ENCODE measurements at regions not wholly inside any gene's neighbourhood (a gene's known extent, or its start where the extent isn't known, plus 50 kb on each side); places are given as distances from the start of the nearest gene placed in this dataset.

DNA sequence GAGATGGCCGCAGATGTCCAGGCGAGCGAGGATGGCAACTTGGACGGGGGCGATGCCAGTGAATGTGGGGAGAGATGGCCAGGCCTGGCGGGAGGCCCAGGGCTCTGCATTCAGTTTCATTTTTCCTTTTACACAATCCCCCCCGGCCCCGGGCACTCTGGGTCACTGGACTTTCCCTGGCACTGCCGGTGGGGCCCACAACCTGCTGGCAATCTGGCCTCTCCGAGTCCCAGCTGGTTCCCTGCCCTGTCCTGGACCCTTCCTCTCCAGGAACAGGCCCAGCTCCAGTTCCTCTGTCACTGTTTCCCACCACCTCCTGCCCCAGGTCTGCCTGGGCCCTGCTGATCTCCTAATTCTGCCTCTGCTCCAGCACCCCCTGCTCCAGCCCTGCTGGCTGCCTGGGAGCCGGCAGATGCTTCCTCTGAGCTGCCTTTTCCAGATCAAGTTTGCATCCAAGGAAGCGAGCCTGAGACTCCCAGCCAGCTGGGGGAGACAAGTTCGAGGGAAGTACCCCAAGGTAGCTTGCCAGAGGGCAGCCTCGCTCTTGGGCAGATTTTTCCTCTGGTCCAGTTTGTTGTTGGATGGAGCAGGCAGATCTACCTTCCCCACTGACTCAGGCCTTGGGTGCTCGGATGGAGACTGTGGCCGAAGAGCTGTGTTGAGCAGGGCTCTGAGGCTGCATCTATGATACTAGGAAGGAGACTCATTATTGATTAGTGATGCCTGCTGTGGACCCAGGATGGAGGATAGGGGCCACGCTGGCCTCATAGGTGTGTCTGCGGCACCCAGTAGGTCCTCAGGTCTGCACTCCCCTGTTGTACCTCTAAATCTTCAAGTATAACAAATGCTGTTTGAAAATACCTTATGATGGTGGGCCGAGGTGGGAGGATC, 83.2 kb downstream of the CEBPB start:
- DNase-seq, result no peak

DNA sequence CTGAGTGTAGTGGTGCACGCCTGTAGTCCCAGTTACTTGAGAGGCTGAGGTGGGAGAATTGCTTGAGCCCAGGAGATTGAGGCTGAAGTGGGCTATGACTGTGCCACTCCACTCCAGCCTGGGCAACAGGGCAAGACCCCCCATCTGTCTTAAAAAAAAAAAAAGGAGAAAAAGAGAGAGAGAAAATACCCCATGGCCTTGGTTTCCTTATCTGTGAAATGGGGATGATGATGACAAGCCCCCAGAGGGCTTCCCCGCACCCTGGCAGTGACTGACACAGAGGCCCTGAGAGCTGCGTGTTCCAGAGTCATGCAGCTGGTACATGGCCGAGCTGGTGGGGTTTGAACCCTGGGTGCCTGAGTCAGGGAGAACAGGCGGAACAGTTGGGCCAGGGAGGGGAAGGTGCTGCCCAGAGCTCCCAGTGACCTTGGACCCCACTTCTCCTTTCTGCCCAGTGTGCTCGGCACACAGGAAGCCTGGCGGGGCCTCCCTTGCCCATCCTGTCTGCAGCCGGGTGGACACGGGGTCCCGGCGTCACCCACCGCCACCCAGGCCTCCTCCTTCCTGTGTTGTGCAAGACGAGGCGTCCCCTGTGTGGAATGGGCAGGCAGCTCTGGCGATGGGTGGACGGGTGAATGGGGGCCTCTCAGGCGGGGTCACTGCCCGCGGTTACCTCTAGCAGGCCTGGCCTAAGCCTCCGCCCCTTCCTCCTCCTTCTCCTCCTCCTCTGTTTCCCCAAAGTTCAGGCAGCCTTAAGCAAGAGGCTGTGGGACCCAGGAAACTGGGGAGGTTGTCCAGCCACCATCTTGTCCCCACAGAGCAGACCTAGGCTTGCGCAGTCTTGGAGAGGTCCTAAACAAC, 84.2 kb downstream of the CEBPB start:
- DNase-seq, result no peak

DNA sequence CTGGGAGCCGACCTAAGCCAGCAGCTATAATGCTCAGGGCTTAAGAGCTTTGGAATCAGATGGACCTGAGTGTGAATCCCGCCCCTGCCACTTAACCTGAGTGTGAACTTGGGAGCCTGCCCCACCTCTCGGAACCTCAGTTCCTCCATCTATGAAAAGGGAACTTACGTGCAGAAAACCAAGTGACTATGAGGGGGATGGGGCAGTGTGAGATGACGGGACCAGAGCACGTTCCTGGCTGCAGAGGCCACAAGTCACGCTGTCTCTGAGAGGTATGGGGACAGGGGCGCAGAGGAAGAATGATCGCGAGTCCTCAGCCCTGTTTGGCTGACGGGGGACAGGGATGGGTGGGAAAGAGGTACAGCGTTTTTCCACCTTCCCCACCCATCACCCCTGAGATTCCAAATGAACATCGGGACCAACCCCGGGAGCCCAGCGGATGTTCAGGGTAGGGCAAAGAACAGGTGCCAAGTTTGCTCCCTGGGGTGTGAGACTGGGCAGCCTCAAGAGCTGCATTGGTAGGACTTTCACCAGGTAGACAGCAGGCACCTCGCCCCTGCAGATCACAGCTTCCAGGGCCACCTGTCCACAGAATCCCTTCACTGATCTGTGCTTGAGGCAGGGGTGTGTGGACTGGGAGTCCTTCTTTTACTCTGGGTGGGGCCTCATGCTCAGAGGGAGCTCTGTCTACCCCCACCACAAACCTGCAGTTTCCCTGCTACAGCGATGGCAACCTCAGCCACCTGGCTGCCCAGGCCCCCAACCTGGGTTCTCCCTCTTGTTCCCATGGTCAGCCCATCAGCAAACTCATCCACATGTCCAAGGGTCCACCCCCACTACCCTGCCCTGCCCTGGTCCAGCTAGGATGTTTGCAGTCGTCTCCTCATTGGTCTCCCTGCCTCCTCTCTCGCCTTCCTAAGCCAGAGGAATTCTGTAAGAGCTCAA, 85.8 kb downstream of the CEBPB start:
- DNase-seq, result no peak

DNA sequence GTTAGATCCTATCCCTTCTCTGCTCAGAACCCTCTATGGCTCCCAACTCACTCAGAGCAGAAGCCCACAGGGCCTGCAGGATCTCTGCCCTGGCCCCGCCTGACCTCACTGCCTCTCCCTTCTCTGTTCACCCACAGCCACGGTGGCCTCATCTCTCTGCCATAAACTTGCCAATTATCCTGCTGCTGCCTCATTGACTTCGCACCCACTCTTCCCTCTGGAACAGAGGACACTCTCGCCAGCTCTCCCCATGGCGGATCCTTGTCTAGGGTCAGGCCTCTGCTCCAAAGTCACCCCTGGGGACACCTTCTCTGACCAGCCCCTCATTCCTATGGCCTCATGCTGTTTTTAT, 86.4 kb downstream of the CEBPB start:
- DNase-seq, result no peak

DNA sequence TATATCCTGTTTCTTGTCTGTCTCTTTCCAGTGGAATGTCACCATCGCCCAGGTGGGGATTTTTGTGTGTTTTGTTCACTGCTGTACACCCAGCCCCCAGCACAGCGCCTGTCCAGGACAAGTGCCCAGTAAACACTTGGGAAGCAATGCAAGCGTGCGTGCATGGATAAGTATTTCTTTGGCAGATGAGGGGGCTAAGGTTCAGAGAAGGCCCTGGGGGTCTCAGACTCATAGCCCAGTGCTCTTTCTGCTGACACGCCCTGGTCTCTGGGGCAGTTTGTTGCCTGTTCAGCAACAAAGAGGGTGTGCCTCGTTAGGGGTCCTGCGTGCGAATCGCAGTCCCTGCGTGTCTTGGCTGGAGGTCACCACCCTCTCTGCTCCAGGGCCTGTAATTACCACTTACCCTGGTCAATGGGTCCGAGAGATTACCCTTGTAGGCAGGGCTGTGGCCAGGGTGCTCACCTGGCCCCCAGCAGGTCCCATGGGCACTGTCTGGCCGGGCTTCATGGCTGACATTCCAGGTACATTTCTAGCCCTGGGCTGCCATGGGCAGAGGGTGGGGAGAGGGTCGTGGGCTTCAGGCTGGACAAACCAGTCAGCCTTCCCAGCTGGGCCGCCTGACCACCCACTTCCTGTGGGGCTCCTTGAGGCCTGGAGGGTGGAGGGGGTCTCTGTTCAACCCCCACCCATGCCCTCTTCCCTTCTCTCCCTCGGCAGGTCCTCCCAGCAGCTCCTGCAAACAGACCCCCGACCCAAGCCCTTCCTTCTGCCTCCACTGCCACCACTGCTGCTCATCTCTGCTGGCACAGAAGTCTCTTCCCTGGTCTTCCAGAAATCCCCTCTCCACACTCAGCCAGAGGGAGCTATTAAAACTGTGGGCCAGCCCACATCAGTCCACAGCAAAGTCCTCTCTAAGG, 87.1 kb downstream of the CEBPB start:
- no peak for DNase-seq

DNA sequence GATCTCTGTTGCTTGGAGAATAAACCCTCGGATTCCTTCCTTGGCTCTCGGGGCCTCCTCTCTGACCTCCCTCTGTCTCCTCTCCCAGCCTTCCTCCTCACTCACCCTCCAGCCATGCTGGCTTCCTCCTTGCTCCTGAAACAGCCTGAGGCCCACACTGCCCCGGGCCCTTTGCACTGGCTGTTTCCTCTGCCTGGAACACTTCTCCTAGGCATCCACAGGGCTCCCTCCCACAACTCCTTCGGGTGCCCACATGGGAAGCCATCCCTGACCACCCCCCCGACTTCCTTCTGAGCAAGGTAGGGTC, 87.7 kb downstream of the CEBPB start:
- no peak for DNase-seq

DNA sequence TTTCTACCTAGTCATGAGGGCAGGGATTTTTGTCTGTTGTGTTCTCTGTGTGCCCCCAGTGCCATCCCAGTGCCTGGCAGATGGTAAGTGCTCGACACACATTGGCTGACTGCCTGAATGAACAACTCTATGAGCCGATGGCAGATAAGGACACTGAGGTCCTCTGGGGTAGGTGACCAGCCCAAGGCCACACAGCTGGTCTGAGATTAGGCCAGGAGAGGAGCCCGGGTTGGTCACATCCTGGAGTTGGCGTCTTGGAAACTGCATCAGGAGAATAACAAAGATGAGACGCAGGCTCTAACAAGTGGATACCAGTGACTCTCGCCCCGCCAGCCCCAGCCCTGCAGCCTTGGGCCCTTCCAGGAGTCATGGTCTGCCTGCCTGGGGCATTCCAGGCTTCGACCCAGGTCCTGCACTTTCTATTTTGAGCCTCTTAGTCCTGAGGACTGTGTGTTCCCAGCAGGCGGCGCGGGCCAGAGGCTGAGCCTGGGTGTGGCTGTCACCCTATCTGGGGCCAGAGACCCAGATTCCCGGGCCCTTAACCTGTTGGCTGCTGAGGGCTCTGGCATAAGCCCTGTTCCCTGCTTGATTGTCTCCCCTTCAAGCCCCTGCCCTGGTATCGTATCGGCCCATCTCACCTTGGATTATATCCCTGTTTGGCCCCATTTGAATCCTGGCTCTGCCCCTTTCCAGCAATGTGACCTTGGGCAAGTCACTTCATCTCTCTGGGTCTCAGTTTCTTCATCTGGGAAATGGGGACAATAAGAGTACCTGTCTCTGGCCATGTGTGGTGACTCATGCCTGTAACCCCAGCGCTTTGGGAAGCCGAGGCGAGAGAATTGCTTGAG, 88.3 kb downstream of the CEBPB start:
- no peak for DNase-seq

DNA sequence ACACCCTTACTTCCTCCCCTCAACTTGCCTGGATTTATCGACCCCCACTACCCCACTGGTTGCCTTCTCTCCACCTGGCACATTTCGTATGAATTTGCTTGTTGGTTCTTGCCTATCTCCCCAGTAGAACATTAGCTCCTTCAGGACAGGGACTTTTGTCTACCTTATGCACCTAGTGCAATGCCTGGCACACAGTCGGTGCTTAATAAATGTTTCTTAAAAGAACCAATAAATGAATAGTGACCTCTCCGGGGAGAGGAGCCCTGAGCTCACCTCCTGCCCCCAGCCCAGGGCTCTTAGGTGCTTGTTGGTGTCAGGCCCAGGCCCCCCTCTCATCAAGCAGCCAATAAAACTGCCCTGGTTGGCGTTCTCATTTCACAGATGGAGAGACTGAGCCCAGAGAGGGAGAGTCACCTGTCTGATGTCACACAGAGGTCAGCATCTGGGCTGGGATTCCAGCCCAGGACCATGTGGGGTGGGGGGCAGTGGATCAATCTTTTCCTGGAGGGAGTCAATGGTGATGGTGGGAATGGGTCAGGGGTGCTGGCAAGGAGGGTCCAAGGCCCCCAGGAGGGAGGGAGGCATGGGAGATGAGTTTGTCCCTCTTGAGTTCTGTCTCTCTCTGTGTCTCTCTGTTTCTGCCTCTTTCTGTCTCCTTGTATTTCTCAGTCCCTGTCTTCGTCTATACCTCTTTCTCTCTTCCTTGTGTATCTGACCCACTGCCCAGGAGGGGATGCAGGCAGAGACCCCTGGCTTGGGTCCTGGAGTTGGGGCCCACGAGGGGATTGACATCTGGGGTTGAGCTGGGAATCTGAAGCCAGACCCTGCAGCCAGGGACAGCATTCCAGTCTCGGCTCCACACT, 89.6 kb downstream of the CEBPB start:
- no peak for DNase-seq

DNA sequence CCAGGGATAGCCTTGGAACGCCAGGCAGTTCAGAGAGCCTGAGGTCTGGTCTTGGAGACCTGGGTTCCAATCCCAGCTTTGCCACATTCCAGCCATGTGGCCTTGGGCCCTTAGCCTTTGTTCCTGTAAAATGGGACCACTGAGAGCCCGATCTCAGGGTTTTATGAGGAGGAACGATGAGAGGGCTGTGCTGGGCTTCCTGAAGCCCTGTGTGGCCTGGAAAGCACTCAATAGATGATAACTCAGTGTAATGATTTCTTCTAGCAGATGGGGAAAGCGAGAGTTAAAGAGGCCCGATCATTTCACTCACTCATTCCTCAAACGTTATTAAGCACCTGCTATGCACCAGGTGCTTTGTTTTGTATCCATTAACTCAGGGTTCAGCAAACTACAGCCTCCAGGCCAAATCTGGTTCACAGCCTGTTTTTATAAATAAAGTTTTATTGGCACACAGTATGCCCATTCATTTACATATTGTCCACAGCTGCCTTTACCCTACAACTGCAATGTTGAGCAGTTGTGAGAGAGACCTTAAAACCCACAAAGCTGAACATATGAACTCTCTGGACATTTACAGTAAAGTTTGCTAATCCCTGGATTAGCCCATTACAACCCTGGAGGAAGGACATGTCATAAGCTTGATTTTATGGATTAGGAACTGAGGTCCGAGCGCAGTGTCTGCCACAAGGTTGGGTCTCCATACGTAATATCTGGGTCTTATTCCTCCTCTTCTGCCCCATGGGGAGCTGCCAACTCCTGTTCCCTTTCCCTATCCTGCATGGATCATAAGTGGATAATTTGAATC, 90.4 kb downstream of the CEBPB start:
- DNase-seq, result no peak

DNA sequence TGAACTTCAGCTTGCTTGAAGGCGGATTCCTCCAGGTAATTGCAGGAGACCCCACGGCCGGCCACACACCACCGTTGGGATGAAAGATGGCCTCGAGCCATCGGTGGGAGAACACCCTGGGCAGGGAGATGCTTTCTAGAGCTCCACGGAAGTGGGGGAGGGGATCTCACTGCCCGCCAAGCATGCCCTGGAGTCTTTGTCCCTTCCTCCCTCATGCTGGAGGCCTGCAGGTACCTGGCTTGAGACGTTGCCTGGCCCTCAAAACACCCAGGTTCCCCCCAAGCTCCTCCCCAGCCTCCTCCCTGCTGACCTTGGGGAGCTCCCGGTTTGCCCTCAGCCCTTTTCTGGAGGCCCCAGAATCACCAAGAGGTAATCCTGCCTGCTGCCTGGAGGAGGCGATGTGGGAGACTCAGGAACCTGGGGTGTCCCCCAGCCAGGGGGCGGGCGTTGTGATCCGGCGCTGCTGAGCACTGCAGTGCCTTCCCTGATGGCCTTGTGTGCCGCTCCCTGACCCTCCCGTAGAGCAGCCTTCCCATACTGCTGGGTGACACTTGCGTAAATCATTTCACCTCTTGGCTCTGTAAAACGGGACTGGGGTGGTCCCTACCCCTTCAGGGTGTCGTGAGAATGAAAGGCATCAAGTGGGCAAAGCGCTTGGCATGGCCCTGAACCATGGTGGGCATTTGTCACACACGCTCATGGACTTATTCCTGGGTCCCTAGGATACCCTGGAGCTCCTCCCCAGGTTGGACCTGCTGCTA, 91.4 kb downstream of the CEBPB start:
- no peak for DNase-seq

DNA sequence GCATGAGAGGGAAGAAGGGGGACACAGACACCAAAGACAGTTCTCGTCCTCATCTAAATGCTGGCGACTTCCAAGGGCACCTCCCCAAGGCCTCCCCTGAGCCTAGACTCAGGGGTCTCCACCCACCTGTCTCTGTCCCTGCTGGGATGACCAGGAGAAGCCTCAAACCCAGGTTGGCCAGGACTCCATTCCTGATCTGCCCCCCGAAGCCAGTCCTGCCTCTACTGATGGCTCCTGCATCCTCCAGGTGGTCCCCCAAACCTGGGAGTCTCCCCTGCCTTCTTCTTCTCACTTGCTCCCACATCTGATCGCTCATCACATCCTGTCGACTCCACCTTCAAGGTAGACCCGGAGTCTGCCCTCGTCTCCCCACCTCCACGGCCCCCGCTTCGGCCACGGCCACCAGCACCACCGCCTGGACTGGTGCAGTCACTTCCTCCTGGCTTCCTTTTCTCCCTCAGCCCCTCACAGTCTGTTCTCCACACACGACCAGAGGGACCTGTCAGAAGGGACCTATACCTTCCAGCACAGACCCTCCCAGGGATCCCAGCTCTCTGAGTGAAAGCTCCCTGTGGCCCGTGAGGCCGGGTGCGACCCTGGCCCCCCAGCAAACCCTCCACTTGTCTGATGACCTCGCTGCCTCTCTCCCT, 92.1 kb downstream of the CEBPB start:
- no peak for DNase-seq

DNA sequence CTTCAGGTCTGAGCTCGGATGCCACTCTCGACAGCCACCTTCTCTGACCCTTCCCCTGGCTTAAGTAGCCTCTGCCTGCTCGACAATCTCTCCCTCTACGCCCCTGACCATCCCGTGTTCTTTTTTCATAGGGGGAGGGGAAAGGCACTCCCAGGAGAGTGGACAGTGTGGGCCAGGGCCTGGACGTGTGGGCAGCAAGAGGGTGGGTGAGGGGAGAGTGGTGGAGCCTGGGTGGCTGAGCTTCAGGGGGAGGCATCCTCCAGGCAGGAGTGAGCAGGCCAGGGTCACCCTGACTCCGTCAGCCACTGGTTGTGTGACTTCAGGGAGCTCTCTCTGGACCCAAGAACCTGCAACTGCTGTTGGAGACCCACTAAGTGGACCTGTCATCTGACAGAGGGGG, 92.7 kb downstream of the CEBPB start:
- no peak for DNase-seq

DNA sequence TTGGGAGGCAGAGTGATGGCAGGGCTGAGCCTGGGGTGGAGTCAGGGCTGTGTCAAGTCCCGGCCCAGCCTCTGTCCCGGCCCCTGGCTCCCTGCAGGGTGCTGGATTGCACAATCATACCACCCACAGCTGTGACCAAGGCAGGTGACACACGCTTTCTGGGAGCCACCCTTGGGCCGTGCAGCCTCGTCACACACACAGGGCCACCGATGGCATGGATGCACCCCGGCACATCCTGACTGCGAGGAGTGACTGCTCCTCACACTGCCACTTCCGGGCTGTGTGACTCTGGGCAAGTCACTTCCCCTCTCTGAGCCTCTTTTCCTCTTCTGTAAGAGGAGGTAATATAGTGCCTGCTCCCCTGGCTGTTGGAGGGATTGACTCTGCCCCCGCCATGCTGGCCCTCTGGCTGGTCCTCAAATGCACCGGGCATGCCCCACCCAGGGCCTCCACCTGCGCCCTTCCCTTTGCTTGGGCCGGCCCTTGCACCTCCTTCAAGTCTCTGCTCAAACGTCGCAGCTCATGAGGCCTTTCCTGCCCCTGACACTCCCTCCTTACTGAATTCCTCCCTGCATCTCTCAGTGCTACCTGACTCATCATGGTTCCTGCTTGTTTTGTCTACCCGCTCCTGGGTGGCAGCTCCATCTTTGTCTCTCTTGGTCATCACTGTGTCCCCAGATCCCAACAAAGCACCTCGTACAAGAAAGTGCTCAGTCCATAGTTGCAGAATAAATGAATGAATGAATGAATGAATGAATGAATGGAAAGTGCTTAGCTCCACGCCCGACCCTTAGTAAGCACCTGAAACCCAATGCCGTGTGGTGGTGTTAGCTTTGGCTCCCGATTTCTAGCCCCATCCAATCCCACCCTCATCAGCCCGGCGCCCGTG, 93.5 kb downstream of the CEBPB start:
- peak; percentile 18 to 29 for DNase-seq

DNA sequence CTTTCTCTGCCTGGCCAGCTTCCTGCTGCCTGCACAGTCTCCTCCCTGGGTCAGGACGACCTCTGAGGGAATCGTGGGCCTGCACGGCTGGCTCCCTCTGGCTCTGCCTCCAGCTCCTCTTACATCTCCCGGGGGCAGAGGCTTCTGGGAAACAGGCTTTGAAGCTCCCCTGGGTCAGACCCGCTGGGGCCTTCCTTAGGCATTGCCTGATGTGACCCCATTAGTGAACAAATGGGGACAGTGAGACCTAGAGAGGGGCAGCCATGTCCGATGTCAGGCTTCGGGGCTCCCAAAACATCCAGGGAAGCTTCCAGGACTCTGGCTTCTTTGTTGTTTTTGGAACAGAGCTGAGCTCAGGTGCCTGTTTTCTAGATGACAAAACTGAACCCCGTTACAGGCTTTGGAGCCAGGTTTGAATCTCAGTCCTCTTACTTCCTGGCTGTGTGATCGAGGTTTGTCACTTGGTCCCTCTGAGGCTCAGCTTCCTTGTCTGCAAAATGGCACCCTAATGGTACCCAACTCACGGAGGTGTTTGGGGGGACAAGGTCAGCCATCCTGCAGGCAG, 94.3 kb downstream of the CEBPB start:
- DNase-seq, result no peak

DNA sequence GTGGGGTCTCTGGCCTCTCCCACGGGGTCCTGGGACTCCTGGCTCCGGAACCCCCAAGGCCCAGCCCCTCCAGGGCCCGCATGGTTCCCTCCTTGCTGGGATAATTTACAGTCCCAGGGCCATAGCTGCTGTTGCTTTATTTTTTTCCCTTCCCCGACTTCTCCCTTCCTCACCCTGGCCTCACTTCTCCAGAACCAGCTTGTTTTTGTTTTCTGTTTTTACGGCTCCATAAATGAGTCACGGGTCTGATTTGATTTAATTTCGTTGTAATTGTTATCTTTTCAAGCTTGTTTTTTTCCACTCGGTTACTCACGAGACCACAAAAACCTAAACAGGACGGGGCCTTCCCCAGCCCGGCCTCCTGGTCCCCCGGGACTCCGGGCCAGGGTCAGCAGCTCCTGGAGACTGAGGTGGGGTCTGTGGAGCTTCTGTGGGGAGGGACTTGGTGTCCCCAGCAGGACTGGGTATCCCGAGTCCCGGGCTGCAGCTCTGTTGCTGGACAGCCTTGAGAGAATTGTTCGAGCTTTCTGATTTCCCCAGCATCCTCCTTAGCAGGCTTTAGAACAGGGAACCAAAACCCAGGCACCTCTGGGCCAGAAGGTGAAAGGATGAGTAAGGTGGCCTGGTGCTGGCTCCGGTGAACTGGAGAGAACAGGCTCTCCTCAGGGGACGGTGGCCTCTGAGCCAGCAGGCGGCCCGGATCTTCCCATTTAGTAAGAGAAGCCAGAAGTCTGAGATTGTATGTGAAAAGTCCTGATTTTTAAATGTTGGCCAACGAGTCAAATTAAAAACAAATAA, 94.9 kb downstream of the CEBPB start:
- no peak for DNase-seq

DNA sequence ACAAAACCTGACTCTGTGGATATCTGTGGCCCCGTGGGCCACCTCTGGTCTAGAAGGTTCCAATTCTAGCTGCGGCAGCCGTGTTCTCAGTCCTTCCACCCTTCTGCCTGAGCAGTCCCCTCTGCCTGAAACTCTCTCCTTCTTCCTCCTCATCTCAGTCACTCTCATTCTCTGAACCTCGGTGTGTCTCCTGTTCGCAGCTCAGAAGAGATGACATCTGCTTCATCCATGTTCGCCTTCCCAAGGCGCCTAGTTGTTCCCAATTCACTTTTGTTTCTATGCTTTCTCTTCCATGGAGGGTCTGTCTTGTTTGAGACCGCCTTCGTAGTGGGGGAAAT, 95.5 kb downstream of the CEBPB start:
- DNase-seq, result no peak
